ENCODE measurements at regions not wholly inside any gene's neighbourhood (a gene's known extent, or its start where the extent isn't known, plus 50 kb on each side); places are given as distances from the start of the nearest gene placed in this dataset.

DNA sequence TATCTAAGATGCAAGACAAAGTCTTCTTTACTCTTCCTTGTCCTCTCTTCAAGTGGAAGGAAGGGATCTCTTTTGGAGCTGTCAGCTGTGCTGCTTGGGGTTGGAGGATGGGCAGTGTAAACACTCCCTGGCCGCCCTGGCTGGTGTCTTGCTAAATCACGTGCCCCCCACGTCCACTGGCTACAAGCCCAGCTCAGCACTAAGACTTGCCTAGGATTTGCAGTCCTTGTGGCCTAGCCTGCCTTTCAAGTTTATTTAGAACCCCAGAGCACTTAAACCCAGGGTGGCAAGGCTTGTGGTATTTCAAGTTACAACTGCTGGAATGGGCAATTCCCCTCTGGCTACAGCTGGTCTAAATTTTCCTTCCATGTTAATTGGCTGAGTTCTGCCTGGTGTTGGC is 272.4 kb upstream of the MYO3A start:
- no peak for DNase-seq

DNA sequence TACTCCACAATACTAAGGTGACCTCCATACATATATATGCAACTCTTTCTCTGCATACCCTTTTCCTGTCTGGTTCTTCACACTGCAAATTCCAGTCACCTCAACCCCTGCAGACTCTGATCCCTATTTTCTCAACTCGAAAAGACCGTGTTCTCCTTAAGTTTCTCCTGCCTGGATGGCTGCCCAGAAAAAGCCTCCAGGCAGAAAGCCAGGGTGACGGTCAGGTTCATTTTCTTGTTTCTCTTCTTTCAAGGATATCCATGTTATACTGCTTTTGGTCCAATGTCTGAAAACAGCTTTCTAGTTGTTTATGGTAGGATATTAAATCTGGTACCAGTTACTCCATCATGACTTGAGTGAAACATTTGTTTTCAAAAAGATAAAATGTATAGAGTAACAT is 267.8 kb upstream of the MYO3A start:
- no peak for DNase-seq

DNA sequence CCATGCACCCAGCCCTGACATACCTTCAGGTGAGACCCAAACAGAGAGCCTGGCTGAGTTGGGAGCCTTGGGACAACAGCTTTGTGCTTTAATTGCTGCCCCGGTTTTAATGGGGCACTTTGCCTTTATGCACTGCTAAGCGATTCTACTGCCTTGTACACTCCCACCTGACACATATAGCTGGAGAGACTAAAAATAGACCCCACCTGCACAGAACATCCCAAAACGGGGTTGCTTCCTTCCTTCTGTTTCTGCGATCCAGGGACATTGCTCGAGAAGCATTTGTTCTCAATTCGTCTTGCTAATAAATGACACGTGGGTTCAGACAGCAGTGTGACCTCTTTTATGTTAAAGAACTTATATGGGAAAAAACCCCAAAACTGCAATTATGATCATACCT is 258.8 kb upstream of the MYO3A start:
- DNase-seq, result no peak

DNA sequence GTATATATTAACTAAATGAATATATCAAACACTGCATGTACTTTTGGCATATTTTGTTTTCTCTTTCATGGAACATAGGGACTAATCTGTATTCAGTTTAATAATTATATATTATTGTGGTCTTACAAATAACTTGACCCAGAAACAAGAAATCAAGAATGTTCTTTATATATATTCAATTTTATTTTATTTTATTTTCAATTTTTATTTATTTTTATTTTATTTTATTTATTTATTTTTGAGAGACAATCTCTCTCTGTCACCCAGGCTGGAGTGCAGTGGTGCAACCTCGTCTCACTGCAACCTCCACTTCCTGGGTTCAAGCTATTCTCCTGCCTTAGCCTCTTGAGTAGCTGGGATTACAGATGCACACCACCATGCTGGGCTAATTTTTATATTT is 258.4 kb upstream of the MYO3A start:
- no peak for DNase-seq

DNA sequence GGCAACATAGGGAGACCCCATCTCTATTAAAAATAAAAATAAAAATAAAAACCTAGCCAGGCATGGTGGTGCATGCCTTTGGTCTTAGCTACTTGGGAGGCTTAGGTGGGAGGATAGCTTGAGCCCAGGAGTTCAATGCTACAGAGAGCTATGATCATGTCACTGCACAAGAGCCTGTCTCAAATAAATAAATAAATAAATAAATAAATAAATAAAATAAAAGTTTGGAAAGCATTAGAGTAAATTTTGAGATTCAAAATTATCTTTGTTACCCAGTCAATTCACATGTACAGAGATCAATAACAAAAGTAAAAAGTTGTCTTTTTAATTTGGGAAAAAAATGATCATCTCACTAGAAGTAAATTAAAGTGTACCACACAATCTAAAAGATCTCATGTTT is 255.8 kb upstream of the MYO3A start:
- DNase-seq, result no peak

GRCh38 chr10:25678666-25679065 is 255.4 kb upstream of the MYO3A start:
- DNase-seq, result no peak

DNA sequence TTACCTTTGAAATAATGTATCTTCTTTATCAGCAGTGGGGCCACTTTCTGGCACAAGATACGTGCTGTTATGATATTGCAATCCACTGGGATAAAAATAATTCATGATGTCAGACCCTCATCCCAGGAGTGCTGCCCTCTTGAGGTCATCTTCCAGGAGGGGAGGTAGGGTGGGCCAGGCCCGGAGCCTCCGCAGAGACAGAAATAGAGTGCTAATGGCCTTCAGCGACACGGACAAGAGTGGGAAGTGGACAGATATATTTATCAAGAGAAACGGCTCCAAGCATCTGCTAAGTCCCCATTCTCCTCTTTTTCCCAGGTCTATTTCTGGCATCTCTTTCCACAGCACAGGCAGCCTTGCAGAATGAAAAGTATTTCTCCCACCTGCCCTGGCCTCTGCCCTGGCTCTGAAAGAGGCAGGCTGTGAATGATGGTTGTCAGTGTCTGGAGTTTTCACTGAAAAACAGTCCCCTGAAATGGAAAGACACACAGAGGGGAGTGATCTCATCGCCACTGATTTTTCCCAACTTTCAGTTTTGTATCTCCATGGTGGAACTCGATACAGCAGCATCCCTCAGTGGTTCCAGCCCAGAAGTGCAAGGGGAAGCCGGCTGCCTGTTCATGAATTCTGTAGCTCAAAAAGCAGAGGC is 251.7 kb upstream of the MYO3A start:
- no peak for DNase-seq

- no peak for DNase-seq
Observed at GRCh38 chr10:25683344-25683743, 250.7 kb upstream of the MYO3A start.

DNA sequence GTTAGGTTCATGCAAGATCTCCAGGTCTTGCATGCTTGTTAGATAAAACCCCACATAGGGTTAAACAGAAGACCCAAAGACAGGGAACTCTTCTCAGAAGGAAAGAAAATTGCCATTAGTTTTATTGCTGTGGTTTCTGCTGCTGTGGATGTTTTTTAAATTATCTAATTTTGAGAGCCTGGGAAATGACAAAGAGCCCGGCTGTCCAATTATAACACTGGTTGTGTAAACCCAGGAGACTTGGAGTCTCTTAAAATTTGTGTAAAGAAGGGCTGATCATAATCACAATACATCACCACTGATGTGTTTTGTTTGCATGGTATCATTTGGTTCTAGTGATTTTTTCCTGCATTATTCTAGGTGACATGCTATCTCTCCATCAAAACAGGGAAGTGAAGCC is 246.5 kb upstream of the MYO3A start:
- no peak for DNase-seq

GRCh38 chr10:25689346-25690100 is 244.5 kb upstream of the MYO3A start:
- no peak for DNase-seq

DNA sequence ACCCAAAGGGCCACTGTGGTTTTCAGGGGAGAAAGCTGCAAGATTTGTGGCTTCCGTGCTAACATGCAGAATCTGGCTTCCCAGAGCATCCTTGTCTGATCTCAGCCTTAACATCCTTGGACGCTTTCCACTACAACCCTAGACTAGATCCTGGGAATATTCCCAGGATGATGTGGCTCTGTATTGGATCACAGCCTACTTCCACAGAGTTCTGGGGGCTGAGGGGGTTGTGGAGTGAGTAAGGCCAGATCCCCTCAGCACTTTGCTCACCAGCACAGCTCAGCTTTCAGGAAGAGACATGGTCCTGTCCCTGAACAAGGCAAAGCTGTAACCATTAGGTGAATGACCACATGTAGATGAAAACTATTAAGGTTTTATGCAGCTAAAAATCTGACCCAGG is 241.3 kb upstream of the MYO3A start:
- no peak for DNase-seq

DNA sequence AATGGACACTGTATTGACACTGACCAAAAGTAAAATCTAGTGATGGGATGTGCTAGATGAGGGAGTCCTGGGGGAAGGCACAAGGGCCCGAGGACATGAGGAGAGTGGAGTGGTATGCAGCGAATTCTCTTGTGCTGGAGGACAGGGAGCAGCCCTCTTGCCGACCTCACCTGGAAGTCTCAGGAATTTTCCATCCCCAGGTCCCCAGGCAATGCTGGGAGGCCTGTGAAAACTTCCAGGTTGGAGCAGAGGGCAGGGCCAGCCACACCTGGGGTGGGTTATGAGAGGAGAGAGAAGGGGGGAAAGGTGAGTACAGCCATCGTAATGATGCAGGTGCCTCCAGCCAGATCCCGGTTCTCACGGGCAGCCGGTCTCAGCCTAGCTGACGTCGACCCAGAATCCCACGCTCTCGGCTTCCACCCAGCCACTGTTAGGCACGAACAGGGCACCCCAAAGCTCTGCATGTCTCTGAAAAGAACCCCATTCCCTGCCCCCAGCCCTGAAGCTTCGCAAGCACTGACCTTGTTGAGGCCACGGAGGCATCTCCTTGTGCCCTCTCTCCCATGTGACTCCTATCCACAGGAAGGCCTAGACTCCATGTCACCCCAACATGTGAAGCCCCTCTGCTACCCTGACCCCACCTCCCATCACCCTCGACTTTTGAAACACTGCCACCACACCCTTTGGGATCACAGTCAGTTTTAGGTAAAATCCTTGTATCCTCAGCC is 239.7 kb upstream of the MYO3A start:
- no peak for DNase-seq

DNA sequence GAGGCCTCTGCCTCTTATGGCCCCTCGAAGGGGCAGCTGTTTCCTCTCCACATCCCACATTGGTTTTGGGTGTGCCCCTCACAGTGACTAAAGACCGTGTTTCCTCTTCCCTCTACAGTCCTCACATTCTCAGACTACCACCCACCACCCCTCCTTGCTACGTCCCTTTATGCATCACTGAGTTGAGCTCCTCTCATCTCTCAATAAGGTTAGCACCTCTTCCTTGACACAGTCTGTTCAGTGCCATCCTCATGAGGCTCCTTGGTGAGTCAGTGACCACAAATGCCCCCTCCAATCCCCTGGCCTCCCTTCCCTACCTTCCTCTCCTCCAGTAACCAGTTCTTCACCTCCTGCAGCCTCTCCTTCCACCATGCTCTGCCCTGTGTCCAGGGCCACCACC is 239.1 kb upstream of the MYO3A start:
- DNase-seq, result no peak

- DNase-seq, result no peak
Observed at GRCh38 chr10:25695586-25695985, 238.4 kb upstream of the MYO3A start.

DNA sequence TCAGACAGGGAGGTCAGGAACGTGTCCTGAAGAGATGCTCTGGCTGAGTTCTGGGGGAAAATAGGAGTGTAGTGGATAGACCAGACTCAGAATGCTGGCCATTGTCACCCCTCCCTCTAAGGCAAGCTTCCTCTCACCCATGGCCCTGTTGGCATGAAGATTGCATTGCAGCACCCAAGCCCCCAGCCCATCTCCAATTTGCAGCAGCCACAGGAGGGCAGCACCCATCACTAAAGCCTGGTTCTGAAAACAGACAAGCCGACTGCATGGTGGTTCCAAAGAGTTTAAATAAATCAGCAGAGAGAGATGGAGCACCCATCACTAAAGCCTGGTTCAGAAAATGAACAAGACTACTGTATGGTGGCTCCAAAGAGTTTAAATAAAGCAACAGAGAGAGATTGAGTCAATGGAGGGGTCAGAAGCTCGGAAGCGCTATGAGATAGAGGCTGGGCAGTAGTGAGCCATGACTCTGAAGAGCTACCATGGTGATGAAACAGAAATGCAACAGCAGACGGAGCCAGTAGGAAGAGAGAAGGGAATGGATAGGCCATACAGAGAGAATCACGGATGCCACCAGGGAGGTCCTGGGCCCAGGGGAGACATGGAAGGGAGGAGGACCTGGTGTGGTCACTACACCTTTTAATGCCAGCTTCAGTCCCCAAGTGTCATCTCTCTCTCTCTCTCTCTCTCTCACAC is 237.9 kb upstream of the MYO3A start:
- DNase-seq, result no peak

DNA sequence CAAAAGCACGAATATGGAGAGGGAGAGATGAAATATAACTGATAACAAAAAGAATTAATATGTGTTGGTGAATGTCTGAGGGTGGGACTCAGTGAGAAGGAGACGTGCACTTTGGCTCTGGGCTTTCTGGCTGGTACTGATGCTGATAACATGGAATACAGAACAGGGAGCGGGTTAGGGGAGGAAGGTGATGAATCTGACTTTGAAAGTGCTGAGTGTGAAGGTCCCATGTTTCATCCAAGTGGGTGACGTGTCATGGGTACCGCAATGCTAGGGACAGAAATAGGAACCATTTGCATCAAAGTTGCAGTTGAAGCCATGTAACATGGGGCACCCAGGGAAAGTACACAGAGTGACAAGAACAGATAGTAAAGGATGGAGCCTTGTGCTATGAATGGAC is 236.6 kb upstream of the MYO3A start:
- no peak for DNase-seq

GRCh38 chr10:25698638-25699037 is 235.4 kb upstream of the MYO3A start:
- DNase-seq, result no peak

DNA sequence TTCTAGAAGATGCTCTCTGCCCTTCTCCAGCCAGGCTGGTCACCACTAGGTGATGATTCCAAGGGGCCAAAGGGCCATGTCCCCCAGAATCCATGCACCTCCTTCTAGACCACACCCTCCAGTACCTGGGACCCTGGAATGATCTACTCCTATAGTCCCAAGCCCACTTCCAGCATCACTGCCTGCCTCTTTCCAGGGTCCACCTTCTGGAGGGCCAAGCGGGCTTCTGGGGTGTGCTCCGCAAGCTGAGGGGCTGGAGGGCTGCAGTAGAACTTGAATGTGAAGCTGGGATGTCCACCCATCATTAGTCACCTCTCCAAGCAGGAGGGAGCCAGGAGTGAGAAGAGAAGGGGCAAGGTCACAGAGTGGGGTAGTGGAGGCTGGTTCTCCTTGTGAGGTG is 234.4 kb upstream of the MYO3A start:
- DNase-seq, result no peak

- DNase-seq, result no peak
Observed at GRCh38 chr10:25701652-25702051, 232.4 kb upstream of the MYO3A start.

DNA sequence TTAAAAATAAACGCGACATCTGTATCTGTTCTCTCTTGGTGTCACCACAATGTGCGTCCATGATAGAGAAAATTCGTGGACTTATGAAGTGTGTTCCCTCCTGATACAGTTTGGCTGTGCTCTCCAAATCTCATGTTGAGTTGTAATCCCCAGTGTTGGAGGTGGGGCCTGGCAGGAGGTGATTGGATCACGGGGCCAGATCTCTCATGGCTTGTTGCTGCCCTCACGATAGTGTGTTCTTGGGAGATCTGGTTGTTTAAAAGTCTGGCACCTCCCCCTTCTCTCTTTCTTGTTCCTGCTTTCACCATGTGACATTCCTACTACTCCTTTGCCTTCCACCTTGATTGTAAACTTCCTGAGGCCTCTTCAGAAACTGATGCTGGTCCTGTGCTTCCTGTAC is 229.4 kb upstream of the MYO3A start:
- DNase-seq, result no peak

GRCh38 chr10:25707572-25707971 is 226.5 kb upstream of the MYO3A start:
- DNase-seq, result no peak

DNA sequence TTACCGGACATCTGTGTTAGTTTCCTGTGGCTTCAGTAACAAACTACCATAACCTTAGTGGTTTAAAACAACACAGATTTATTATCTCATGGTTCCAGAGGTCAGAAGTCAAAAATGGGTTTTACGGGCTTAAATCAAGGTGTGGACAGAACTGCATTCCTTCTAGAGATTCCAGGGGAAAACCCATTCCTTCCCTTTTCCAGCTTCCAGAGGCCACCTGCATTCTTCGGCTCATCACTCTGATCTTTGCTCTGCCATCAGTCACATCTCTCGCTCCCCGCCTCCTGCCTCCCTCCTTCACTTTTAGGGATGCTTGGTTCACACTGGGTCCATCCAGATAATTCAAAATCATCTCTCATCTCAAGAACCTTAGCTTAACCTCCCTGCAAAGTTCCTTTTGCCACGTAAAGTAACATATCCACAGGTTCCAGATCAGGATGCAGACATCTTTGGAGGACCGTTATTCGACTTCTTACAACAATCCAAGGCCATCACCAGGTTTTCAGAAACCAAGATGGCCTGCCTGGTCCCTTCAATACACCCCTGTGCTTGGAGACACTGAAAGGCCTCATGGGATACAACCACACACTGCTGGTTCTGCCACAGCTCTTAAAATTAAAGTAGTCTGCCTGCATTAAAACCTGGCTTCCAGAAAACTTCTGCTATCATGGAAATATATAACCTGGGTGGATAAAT is 225.9 kb upstream of the MYO3A start:
- no peak for DNase-seq

GRCh38 chr10:25713894-25714240 is 220.2 kb upstream of the MYO3A start:
- no peak for DNase-seq

Measured in DMS79 (cell line).